ENCODE measurements at regions not wholly inside any gene's neighbourhood (a gene's known extent, or its start where the extent isn't known, plus 50 kb on each side); places are given as distances from the start of the nearest gene placed in this dataset.

GRCh38 chr4:17328141-17328815 is 183.6 kb downstream of the QDPR start:
- no peaks in the 10 kb centered on the region for H3K79me2 ChIP-seq (ENCODE audit: insufficient read depth, low read length)
- H3K9ac ChIP-seq (ENCODE audit: insufficient read depth, low read length, poor library complexity, severe bottlenecking), result no peak overlapping the region
- Mint-ChIP-seq H3K9me3 (no peaks in the 10 kb centered on the region), H3K4me3 (no peak overlapping the region), H3K4me1 (peaks cover 4% of the 10 kb centered on the region), H3K27me3 (ENCODE audit: low read depth in 3 of 3) (peaks cover 0 to 2% (median 0%) of the 10 kb centered on the region in 3 donors), H3K27ac (no peak overlapping the region), H3K36me3 (no peaks in the 10 kb centered on the region)
- H3K27me3 ChIP-seq (ENCODE audit: control insufficient read depth in 2 of 2, insufficient read depth in 2 of 2, low read length in 2 of 2), result no peaks in the 10 kb centered on the region
- no peak for DNase-seq
- no peak overlapping the region for H3K4me2 ChIP-seq (replicated peaks; ENCODE audit: extremely low read depth, low read length, poor library complexity, severe bottlenecking)
- H3K27ac ChIP-seq (ENCODE audit: low read depth in 1 of 2, low read length in 2 of 2), result no peak overlapping the region
- no peak overlapping the region for H2AFZ ChIP-seq (ENCODE audit: insufficient read depth, low read depth, low read length, poor library complexity, severe bottlenecking)
- no peaks in the 10 kb centered on the region for H3K4me1 ChIP-seq (ENCODE audit: control insufficient read depth in 1 of 2, insufficient read depth in 2 of 2, low read length in 2 of 2)
- intact Hi-C loops (cut with micrococcal nuclease), result no loop called here
- TF ChIP-seq CTCF (IDR thresholded peaks at IDR 0.05), result no peak
- H3K9me3 ChIP-seq (replicated peaks in 1 of 2; ENCODE audit: control insufficient read depth in 1 of 2, insufficient read depth in 1 of 2, low read length in 2 of 2), result no peaks in the 10 kb centered on the region
- no peaks in the 10 kb centered on the region for H3K36me3 ChIP-seq (replicated peaks in 1 of 2; ENCODE audit: control insufficient read depth in 1 of 2, insufficient read depth in 2 of 2, low read length in 2 of 2)
- WGBS (ENCODE audit: insufficient coverage), result 33% methylated on average over 2 of the region's 5 CpGs
- H4K20me1 ChIP-seq (ENCODE audit: insufficient read depth, low read length), result no peaks in the 10 kb centered on the region
- no peak overlapping the region for H3K4me3 ChIP-seq (replicated peaks in 1 of 3; ENCODE audit: low read depth in 2 of 3, low read length in 3 of 3)

- WGBS (ENCODE audit: insufficient coverage), result 100% methylated on average over 4 of the region's 6 CpGs
- no peak for DNase-seq
- H3K4me2 ChIP-seq (replicated peaks; ENCODE audit: extremely low read depth, low read length, poor library complexity, severe bottlenecking), result no peak overlapping the region
These were observed 184.3 kb downstream of the QDPR start for GRCh38 chr4:17327591-17327990.

More at GRCh38 chr4:17327591-17327990, 184.3 kb downstream of the QDPR start:
- Histone ChIP-seq H3K27ac (ENCODE audit: low read depth in 1 of 2, low read length in 2 of 2) (no peak overlapping the region), H4K20me1 (ENCODE audit: insufficient read depth, low read length) (no peaks in the 10 kb centered on the region), H3K27me3 (ENCODE audit: control insufficient read depth in 2 of 2, insufficient read depth in 2 of 2, low read length in 2 of 2) (no peaks in the 10 kb centered on the region), H3K9me3 (replicated peaks in 1 of 2; ENCODE audit: control insufficient read depth in 1 of 2, insufficient read depth in 1 of 2, low read length in 2 of 2) (no peaks in the 10 kb centered on the region), H3K79me2 (ENCODE audit: insufficient read depth, low read length) (no peaks in the 10 kb centered on the region), H3K4me3 (replicated peaks in 1 of 3; ENCODE audit: low read depth in 2 of 3, low read length in 3 of 3) (no peak overlapping the region), H3K36me3 (replicated peaks in 1 of 2; ENCODE audit: control insufficient read depth in 1 of 2, insufficient read depth in 2 of 2, low read length in 2 of 2) (no peaks in the 10 kb centered on the region), H2AFZ (ENCODE audit: insufficient read depth, low read depth, low read length, poor library complexity, severe bottlenecking) (no peak overlapping the region), H3K9ac (ENCODE audit: insufficient read depth, low read length, poor library complexity, severe bottlenecking) (no peak overlapping the region), H3K4me1 (ENCODE audit: control insufficient read depth in 1 of 2, insufficient read depth in 2 of 2, low read length in 2 of 2) (no peaks in the 10 kb centered on the region)
- no peaks in the 10 kb centered on the region for H3K9me3 Mint-ChIP-seq
- no peak for TF ChIP-seq CTCF (IDR thresholded peaks at IDR 0.05)
- intact Hi-C loops (cut with micrococcal nuclease), result no loop called here
- H3K27ac Mint-ChIP-seq, result no peak overlapping the region
- H3K27me3 Mint-ChIP-seq (ENCODE audit: low read depth in 3 of 3), result peaks cover 0 to 2% (median 0%) of the 10 kb centered on the region in 3 donors
- H3K4me1 Mint-ChIP-seq, result peaks cover 4% of the 10 kb centered on the region
- H3K4me3 Mint-ChIP-seq, result no peak overlapping the region
- no peaks in the 10 kb centered on the region for H3K36me3 Mint-ChIP-seq
